DMS79 (cell line): ENCODE measurements at regions not wholly inside any gene's neighbourhood (a gene's known extent, or its start where the extent isn't known, plus 50 kb on each side); places are given as distances from the start of the nearest gene placed in this dataset.
"Not testable (repeated sequence)": the region's sequence is repeated elsewhere in the genome, so short reads cannot be mapped to it uniquely, and the experiment has no call there.

ENCODE experiments used
- DNase-seq: peaks from one replicate; lab custom pipeline; 2025; lab: John Stamatoyannopoulos, UW

- DNase-seq, result not testable (repeated sequence)
These were observed 1723.8 kb upstream of the DEFB115 start for GRCh38 chr20:29533566-29534177.

GRCh38 chr20:29566901-29567635, 1690.4 kb upstream of the DEFB115 start:
- not testable (repeated sequence) for DNase-seq

- DNase-seq, result not testable (repeated sequence)
These were observed 1689.8 kb upstream of the DEFB115 start for GRCh38 chr20:29567671-29568070.

- not testable (repeated sequence) for DNase-seq
These were observed 1687.3 kb upstream of the DEFB115 start for GRCh38 chr20:29570126-29570525.

GRCh38 chr20:29589530-29589929, 1667.9 kb upstream of the DEFB115 start:
- not testable (repeated sequence) for DNase-seq

GRCh38 chr20:29604163-29604562, 1653.3 kb upstream of the DEFB115 start:
- DNase-seq, result not testable (repeated sequence)

- DNase-seq, result not testable (repeated sequence)
These were observed 1651.3 kb upstream of the DEFB115 start for GRCh38 chr20:29606171-29606570.

- not testable (repeated sequence) for DNase-seq
These were observed 1628.1 kb upstream of the DEFB115 start for GRCh38 chr20:29629395-29629794.
